HepG2 (cell line): ENCODE measurements at regions not wholly inside any gene's neighbourhood (a gene's known extent, or its start where the extent isn't known, plus 50 kb on each side); places are given as distances from the start of the nearest gene placed in this dataset.
A peak's percentile ranks its signal among the peaks of the same experiment; 100 is the strongest.

ENCODE experiments used
- CBX1 ChIP-seq: IDR thresholded peaks from one replicate; pipeline ENCODE4 v1.6.1; 2016; ENCODE audit warnings: antibody characterized with exemption, low read depth
- FIP1L1 ChIP-seq: fragments of 200-400 bp; formaldehyde crosslinking; IDR thresholded peaks from 2 replicates; pipeline ENCODE4 v1.6.1; 2018; ENCODE audit warnings: low read depth, mild to moderate bottlenecking, low read length, moderate library complexity, borderline replicate concordance; ENCODE audit not compliant: insufficient read depth
- GZF1 ChIP-seq: sonication (generic); formaldehyde crosslinking; IDR thresholded peaks from 2 replicates; pipeline ENCODE4 v1.5.1; 2020; ENCODE audit warnings: mild to moderate bottlenecking, missing genetic modification reagents
- IRF2 ChIP-seq: IDR thresholded peaks from 2 replicates; pipeline ENCODE4 v1.6.1; 2018; ENCODE audit warnings: missing genetic modification reagents, missing compliant biosample characterization
- JUND ChIP-seq: sonication (generic); formaldehyde crosslinking; IDR thresholded peaks from 2 replicates; pipeline ENCODE4 v1.8.0; 2022; ENCODE audit warnings: mild to moderate bottlenecking, missing genetic modification reagents
- KDM4B ChIP-seq: sonication (generic); formaldehyde crosslinking; IDR thresholded peaks from 2 replicates; pipeline ENCODE4 v1.4.0; 2020; ENCODE audit warnings: missing genetic modification reagents
- NFIC ChIP-seq: IDR thresholded peaks from 2 replicates; pipeline ENCODE4 v1.6.1; 2012; ENCODE audit warnings: mild to moderate bottlenecking, low read length, inconsistent platforms
- TP53 ChIP-seq: sonication (generic); formaldehyde crosslinking; conservative IDR thresholded peaks from 2 replicates; pipeline ENCODE4 v1.4.0; 2020; ENCODE audit warnings: missing genetic modification reagents
- ZBTB1 ChIP-seq: sonication (generic); formaldehyde crosslinking; IDR thresholded peaks from 2 replicates; pipeline ENCODE4 v1.4.0; 2020; ENCODE audit warnings: missing genetic modification reagents, borderline replicate concordance
- ZBTB49 ChIP-seq: sonication (generic); formaldehyde crosslinking; IDR thresholded peaks from 2 replicates; pipeline ENCODE4 v1.4.0; 2020; ENCODE audit warnings: missing genetic modification reagents, borderline replicate concordance
- ZKSCAN1 ChIP-seq: fragments of 150-350 bp; IDR thresholded peaks from 2 replicates; pipeline ENCODE4 v1.6.1; 2014; ENCODE audit warnings: low read length
- ZNF20 ChIP-seq: sonication (generic); formaldehyde crosslinking; IDR thresholded peaks from 2 replicates; pipeline ENCODE4 v1.4.0; 2020; ENCODE audit warnings: mild to moderate bottlenecking, moderate library complexity, missing genetic modification reagents
- ZNF326 ChIP-seq: sonication (generic); formaldehyde crosslinking; IDR thresholded peaks from 2 replicates; pipeline ENCODE4 v1.4.0; 2020; ENCODE audit warnings: missing genetic modification reagents, borderline replicate concordance
- ZNF432 ChIP-seq: sonication (generic); formaldehyde crosslinking; IDR thresholded peaks from 2 replicates; pipeline ENCODE4 v1.5.0; 2020; ENCODE audit warnings: missing genetic modification reagents, mild to moderate bottlenecking, borderline replicate concordance
- ZNF484 ChIP-seq: sonication (generic); formaldehyde crosslinking; IDR thresholded peaks from 2 replicates; pipeline ENCODE4 v1.5.1; 2020; ENCODE audit warnings: mild to moderate bottlenecking, low read depth, missing genetic modification reagents, borderline replicate concordance
- ZNF644 ChIP-seq: IDR thresholded peaks from 2 replicates; pipeline ENCODE4 v1.6.1; 2016; ENCODE audit warnings: low read depth
- ZNF691 ChIP-seq: sonication (generic); formaldehyde crosslinking; IDR thresholded peaks from 2 replicates; pipeline ENCODE4 v1.4.0; 2020; ENCODE audit warnings: missing genetic modification reagents, low read depth, mild to moderate bottlenecking, borderline replicate concordance
- TF ChIP-seq, protein P1 (sequence below): sonication (generic); formaldehyde crosslinking; IDR thresholded peaks from 2 replicates; pipeline ENCODE4 v1.4.0; 2020; ENCODE audit warnings: missing genetic modification reagents
- TF ChIP-seq, protein P2 (sequence below): sonication (generic); formaldehyde crosslinking; IDR thresholded peaks from 2 replicates; pipeline ENCODE4 v1.5.1; 2020; ENCODE audit warnings: missing genetic modification reagents, mild to moderate bottlenecking, borderline replicate concordance
- TF ChIP-seq, protein P3 (sequence below): sonication (generic); formaldehyde crosslinking; conservative IDR thresholded peaks from 2 replicates; pipeline ENCODE4 v1.4.0; 2020; ENCODE audit warnings: missing genetic modification reagents

DNA sequence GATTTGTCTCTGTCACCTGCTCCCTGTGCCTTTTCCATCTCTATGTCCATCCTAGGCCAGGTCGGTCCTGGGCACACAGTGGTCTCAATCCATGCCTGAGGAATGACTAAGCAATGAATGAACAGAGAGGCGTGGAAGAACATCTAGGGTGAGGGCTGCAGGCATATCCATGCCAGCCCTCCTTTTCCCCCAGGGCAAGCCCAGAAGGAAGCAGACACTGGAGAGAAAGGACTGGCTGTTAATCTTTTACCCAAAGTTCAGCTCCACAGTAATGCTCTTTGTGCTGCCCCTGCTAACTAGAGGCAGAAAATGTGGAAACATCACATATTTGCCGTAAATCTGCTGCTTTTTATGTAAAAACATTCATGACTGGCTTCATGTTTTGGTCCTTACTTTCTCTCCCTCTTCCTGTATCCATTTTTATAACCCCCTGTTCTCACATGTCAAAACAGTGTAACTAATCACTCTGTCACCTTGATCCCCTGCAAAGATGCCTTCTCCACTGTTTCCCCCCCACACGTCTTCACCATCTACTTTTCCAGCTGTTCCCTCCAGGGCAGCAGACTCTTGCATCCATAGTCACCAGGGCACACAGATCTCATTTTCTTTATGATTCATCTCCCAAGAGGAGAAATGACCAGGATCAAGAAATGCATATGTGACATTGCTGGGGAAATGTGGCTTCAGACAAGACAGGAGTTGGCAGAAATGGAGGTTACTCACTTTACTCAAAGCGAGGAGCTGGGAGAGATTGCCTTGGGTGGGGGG lies 166.4 kb upstream of the PROX1 start (continued):
- TF ChIP-seq ZBTB49: no peak
- no peak for TF ChIP-seq GZF1 (CRISPR knock-in tag)
- peak; percentile 56; the same call in 1 of the 2 replicates for TF ChIP-seq NFIC
- TF ChIP-seq FIP1L1: no peak
- TF ChIP-seq ZKSCAN1: no peak
- TF ChIP-seq, protein P1, sequence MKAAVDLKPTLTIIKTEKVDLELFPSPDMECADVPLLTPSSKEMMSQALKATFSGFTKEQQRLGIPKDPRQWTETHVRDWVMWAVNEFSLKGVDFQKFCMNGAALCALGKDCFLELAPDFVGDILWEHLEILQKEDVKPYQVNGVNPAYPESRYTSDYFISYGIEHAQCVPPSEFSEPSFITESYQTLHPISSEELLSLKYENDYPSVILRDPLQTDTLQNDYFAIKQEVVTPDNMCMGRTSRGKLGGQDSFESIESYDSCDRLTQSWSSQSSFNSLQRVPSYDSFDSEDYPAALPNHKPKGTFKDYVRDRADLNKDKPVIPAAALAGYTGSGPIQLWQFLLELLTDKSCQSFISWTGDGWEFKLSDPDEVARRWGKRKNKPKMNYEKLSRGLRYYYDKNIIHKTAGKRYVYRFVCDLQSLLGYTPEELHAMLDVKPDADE: no peak
- TF ChIP-seq ZNF326 (CRISPR knock-in tag): no peak
- TF ChIP-seq, protein P2, sequence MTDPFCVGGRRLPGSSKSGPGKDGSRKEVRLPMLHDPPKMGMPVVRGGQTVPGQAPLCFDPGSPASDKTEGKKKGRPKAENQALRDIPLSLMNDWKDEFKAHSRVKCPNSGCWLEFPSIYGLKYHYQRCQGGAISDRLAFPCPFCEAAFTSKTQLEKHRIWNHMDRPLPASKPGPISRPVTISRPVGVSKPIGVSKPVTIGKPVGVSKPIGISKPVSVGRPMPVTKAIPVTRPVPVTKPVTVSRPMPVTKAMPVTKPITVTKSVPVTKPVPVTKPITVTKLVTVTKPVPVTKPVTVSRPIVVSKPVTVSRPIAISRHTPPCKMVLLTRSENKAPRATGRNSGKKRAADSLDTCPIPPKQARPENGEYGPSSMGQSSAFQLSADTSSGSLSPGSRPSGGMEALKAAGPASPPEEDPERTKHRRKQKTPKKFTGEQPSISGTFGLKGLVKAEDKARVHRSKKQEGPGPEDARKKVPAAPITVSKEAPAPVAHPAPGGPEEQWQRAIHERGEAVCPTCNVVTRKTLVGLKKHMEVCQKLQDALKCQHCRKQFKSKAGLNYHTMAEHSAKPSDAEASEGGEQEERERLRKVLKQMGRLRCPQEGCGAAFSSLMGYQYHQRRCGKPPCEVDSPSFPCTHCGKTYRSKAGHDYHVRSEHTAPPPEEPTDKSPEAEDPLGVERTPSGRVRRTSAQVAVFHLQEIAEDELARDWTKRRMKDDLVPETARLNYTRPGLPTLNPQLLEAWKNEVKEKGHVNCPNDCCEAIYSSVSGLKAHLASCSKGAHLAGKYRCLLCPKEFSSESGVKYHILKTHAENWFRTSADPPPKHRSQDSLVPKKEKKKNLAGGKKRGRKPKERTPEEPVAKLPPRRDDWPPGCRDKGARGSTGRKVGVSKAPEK (CRISPR knock-in tag): no peak
- TF ChIP-seq ZNF644 (CRISPR knock-in tag): peak; percentile 15; the same call in 1 of the 2 replicates
- TF ChIP-seq KDM4B (CRISPR knock-in tag): no peak
- no peak for TF ChIP-seq ZBTB1 (CRISPR knock-in tag)
- no peak for TF ChIP-seq ZNF20 (CRISPR knock-in tag)
- no peak for TF ChIP-seq JUND (CRISPR knock-in tag)
- no peak for TF ChIP-seq ZNF432 (CRISPR knock-in tag)
- no peak for TF ChIP-seq TP53
- TF ChIP-seq, protein P3, sequence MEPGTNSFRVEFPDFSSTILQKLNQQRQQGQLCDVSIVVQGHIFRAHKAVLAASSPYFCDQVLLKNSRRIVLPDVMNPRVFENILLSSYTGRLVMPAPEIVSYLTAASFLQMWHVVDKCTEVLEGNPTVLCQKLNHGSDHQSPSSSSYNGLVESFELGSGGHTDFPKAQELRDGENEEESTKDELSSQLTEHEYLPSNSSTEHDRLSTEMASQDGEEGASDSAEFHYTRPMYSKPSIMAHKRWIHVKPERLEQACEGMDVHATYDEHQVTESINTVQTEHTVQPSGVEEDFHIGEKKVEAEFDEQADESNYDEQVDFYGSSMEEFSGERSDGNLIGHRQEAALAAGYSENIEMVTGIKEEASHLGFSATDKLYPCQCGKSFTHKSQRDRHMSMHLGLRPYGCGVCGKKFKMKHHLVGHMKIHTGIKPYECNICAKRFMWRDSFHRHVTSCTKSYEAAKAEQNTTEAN (CRISPR knock-in tag): no peak
- TF ChIP-seq IRF2: 0 out of 2 replicates have a peak, but pooled peaks have one; percentile 7
- no peak for TF ChIP-seq ZNF691
- TF ChIP-seq CBX1: peak; percentile 2
- no peak for TF ChIP-seq ZNF484 (CRISPR knock-in tag)
